Common myeloid progenitor, CD34-positive (primary cell): ENCODE measurements at regions not wholly inside any gene's neighbourhood (a gene's known extent, or its start where the extent isn't known, plus 50 kb on each side); places are given as distances from the start of the nearest gene placed in this dataset.

Experiments used
- CTCF ChIA-PET: fragments of 350-600 bp; sonication (Branson Sonifier 250); formaldehyde crosslinking; loops from one replicate; lab custom pipeline; 2021; ENCODE audit warnings: antibody characterized with exemption; lab: Charles Lee
- POLR2A ChIA-PET: fragments of 350-600 bp; sonication (Branson Sonifier 250); formaldehyde crosslinking; loops from one replicate; lab custom pipeline; 2021; ENCODE audit warnings: antibody characterized with exemption; lab: Charles Lee
- DNase-seq, 3 donors: peaks; one replicate each; pipeline versions ENCODE4 v3.0.0 to v3.0.0-alpha.2; 2013
- H3K27ac ChIP-seq, 2 experiments: 1 replicate in 1 of 2; 2 replicates in 1 of 2; pipeline ENCODE4 v1.7.0; 2013; ENCODE audit warnings: inconsistent platforms in 2 of 2, low read length in 2 of 2, mild to moderate bottlenecking in 2 of 2, low read depth in 1 of 2, moderate library complexity in 1 of 2; ENCODE audit not compliant: severe bottlenecking in 2 of 2, insufficient read depth in 1 of 2, poor library complexity in 1 of 2
- H3K27me3 ChIP-seq, 5 experiments: replicated peaks in 2 of 5; 1 replicate in 3 of 5; 2 replicates in 2 of 5; pipeline versions ENCODE4 v1.6.1 to v1.7.0; 2013; ENCODE audit warnings: low read length in 4 of 5, mild to moderate bottlenecking in 2 of 5, moderate library complexity in 2 of 5, inconsistent platforms in 1 of 5; ENCODE audit not compliant: insufficient read depth in 5 of 5, control insufficient read depth in 4 of 5
- H3K36me3 ChIP-seq, 4 experiments: 1 replicate in 2 of 4; 2 replicates in 2 of 4; pipeline versions ENCODE4 v1.6.1 to v1.7.0; 2013; ENCODE audit warnings: low read length in 3 of 4, control low read depth in 1 of 4, mild to moderate bottlenecking in 1 of 4; ENCODE audit not compliant: control insufficient read depth in 4 of 4, insufficient read depth in 4 of 4
- H3K4me1 ChIP-seq, 4 experiments: 1 replicate in 3 of 4; 2 replicates in 1 of 4; pipeline versions ENCODE4 v1.6.1 to v1.7.1; 2013; ENCODE audit warnings: low read length in 3 of 4, mild to moderate bottlenecking in 3 of 4, control low read depth in 1 of 4, inconsistent platforms in 1 of 4, moderate library complexity in 1 of 4; ENCODE audit not compliant: control insufficient read depth in 4 of 4, insufficient read depth in 4 of 4; ENCODE audit errors: control extremely low read depth in 1 of 4
- H3K4me3 ChIP-seq, 7 experiments: 1 replicate in 4 of 7; 2 replicates in 3 of 7; pipeline versions ENCODE4 v1.5.1 to v1.7.0; 2013; ENCODE audit warnings: mild to moderate bottlenecking in 7 of 7, low read length in 6 of 7, moderate library complexity in 6 of 7, inconsistent platforms in 2 of 7, low read depth in 2 of 7, control low read depth in 1 of 7; ENCODE audit not compliant: insufficient read depth in 4 of 7, control insufficient read depth in 1 of 7; ENCODE audit errors: extremely low read depth in 1 of 7
- H3K9me3 ChIP-seq, 5 experiments: 1 replicate in 4 of 5; 2 replicates in 1 of 5; pipeline versions ENCODE4 v1.6.1 to v1.7.1; 2013; ENCODE audit warnings: low read length in 4 of 5, mild to moderate bottlenecking in 2 of 5, inconsistent platforms in 1 of 5, low read depth in 1 of 5, moderate library complexity in 1 of 5; ENCODE audit not compliant: control insufficient read depth in 4 of 5, insufficient read depth in 2 of 5; ENCODE audit errors: control extremely low read depth in 1 of 5
- WGBS: methylation state at CpG from one replicate; pipeline ENCODE4 v1.1.5; 2013; ENCODE audit not compliant: insufficient coverage; 5-methylcytosine and 5-hydroxymethylcytosine counted together

- H3K9me3 ChIP-seq = peaks cover 0 to 5% (median 0%) of the 10 kb centered on the region in 5 experiments
- ChIA-PET CTCF (no interaction called here), POLR2A (no interaction called here)
- no peak for DNase-seq
- H3K36me3 ChIP-seq = no peaks in the 10 kb centered on the region
- H3K4me3 ChIP-seq = no peak overlapping the region
- no peaks in the 10 kb centered on the region for H3K27me3 ChIP-seq
- H3K4me1 ChIP-seq = no peaks in the 10 kb centered on the region
- no peak overlapping the region for H3K27ac ChIP-seq
- WGBS = 71% methylated on average over 3 of the region's 3 CpGs
Observed at GRCh38 chrX:104411800-104412199, 154.2 kb upstream of the IL1RAPL2 start.

GRCh38 chrX:104400387-104400786 is 145.7 kb upstream of the ESX1 start:
- WGBS = no CpG with 5 or more reads among the region's 1 CpG
- peaks cover 0 to 6% (median 0%) of the 10 kb centered on the region in 5 experiments for H3K27me3 ChIP-seq
- no peaks in the 10 kb centered on the region for H3K36me3 ChIP-seq
- ChIA-PET CTCF (no interaction called here), POLR2A (no interaction called here)
- no peak overlapping the region for H3K4me3 ChIP-seq
- no peak for DNase-seq
- H3K4me1 ChIP-seq = no peaks in the 10 kb centered on the region
- H3K27ac ChIP-seq = no peak overlapping the region
- no peaks in the 10 kb centered on the region for H3K9me3 ChIP-seq

GRCh38 chrX:104392350-104392749 is 137.6 kb upstream of the ESX1 start:
- CTCF ChIA-PET = no interaction called here
- no peak for DNase-seq
- H3K27me3 ChIP-seq = peaks cover 0 to 5% (median 0%) of the 10 kb centered on the region in 5 experiments
- no peak overlapping the region for H3K27ac ChIP-seq
- 95% methylated on average over 2 of the region's 4 CpGs for WGBS
- no peak overlapping the region for H3K4me3 ChIP-seq
- H3K36me3 ChIP-seq = no peaks in the 10 kb centered on the region
- H3K4me1 ChIP-seq = no peaks in the 10 kb centered on the region
- POLR2A ChIA-PET = no interaction called here
- no peaks in the 10 kb centered on the region for H3K9me3 ChIP-seq

- Histone ChIP-seq H3K27me3 (peaks cover 0 to 5% (median 0%) of the 10 kb centered on the region in 5 experiments), H3K9me3 (no peaks in the 10 kb centered on the region), H3K36me3 (no peaks in the 10 kb centered on the region), H3K27ac (no peak overlapping the region), H3K4me3 (no peak overlapping the region), H3K4me1 (no peaks in the 10 kb centered on the region)
- WGBS = 79% methylated on average over 2 of the region's 4 CpGs
- DNase-seq = no peak
- POLR2A ChIA-PET = no interaction called here
- CTCF ChIA-PET = no interaction called here
Observed at GRCh38 chrX:104391906-104392305, 137.2 kb upstream of the ESX1 start.

GRCh38 chrX:104376937-104377336 is 122.2 kb upstream of the ESX1 start:
- peaks cover 0 to 6% (median 0%) of the 10 kb centered on the region in 5 experiments for H3K27me3 ChIP-seq
- ChIA-PET POLR2A (no interaction called here), CTCF (no interaction called here)
- no peak overlapping the region for H3K4me3 ChIP-seq
- 70% methylated on average over 1 of the region's 2 CpGs for WGBS
- H3K36me3 ChIP-seq = no peaks in the 10 kb centered on the region
- H3K27ac ChIP-seq = no peak overlapping the region
- no peaks in the 10 kb centered on the region for H3K4me1 ChIP-seq
- no peaks in the 10 kb centered on the region for H3K9me3 ChIP-seq
- DNase-seq = no peak

GRCh38 chrX:104372547-104372946 is 117.8 kb upstream of the ESX1 start:
- CTCF ChIA-PET = no interaction called here
- no peak overlapping the region for H3K4me3 ChIP-seq
- peaks cover 0 to 6% (median 0%) of the 10 kb centered on the region in 5 experiments for H3K27me3 ChIP-seq
- no peaks in the 10 kb centered on the region for H3K4me1 ChIP-seq
- H3K36me3 ChIP-seq = no peaks in the 10 kb centered on the region
- H3K9me3 ChIP-seq = no peaks in the 10 kb centered on the region
- no peak for DNase-seq
- no peak overlapping the region for H3K27ac ChIP-seq
- POLR2A ChIA-PET = no interaction called here
- 43% methylated on average over 1 of the region's 1 CpG for WGBS

- Histone ChIP-seq H3K9me3 (no peaks in the 10 kb centered on the region), H3K4me1 (no peaks in the 10 kb centered on the region), H3K27me3 (no peaks in the 10 kb centered on the region), H3K27ac (no peak overlapping the region), H3K36me3 (no peaks in the 10 kb centered on the region), H3K4me3 (no peak overlapping the region)
- WGBS = 80% methylated on average over 1 of the region's 2 CpGs
- DNase-seq = no peak
- ChIA-PET CTCF (no interaction called here), POLR2A (no interaction called here)
Observed at GRCh38 chrX:104370089-104370488, 115.4 kb upstream of the ESX1 start.
